PC-3 (cell line): ENCODE measurements at regions not wholly inside any gene's neighbourhood (a gene's known extent, or its start where the extent isn't known, plus 50 kb on each side); places are given as distances from the start of the nearest gene placed in this dataset.

Experiments
- ATAC-seq: fragments of 200-7000 bp; cut with Tn5 transposase; 2 replicates; pipeline ENCODE4 v1.9.1; 2020; ENCODE audit warnings: mild to moderate bottlenecking, moderate library complexity
- BruUV-seq: library from RNA; stranded (reverse); fragments of 400-500 nt; replicated peaks from 2 replicates; lab custom pipeline; 2021; lab: Mats Ljungman, UMichigan
- CTCF ChIA-PET: fragments of 300-600 bp; sonication (Branson Sonifier 250); formaldehyde crosslinking; loops from one replicate; lab custom pipeline; 2022; ENCODE audit warnings: antibody characterized with exemption; lab: Charles Lee
- POLR2A ChIA-PET: fragments of 300-600 bp; sonication (Branson Sonifier 250); formaldehyde crosslinking; loops from one replicate; lab custom pipeline; 2022; ENCODE audit warnings: antibody characterized with exemption; ENCODE audit not compliant: unreplicated experiment; lab: Charles Lee
- DNase-seq: peaks from one replicate; pipeline ENCODE4 v3.0.0-alpha.2; 2015
- H2AFZ ChIP-seq: fragments of 300-600 bp; sonication (generic); 2 replicates; pipeline ENCODE4 v1.6.0; 2016; ENCODE audit warnings: antibody characterized with exemption, low read length
- H3F3A ChIP-seq: fragments of 300-600 bp; sonication (generic); one replicate; pipeline ENCODE4 v1.6.0; 2017; ENCODE audit warnings: antibody characterized with exemption, low read length, control low read depth, mild to moderate bottlenecking; ENCODE audit not compliant: unreplicated experiment
- H3K27ac ChIP-seq: fragments of 300-600 bp; sonication (generic); 2 replicates; pipeline ENCODE4 v1.5.1; 2016; ENCODE audit warnings: mild to moderate bottlenecking, low read length
- H3K27me3 ChIP-seq: fragments of 300-600 bp; sonication (generic); 2 replicates; pipeline ENCODE4 v1.6.1; 2016; ENCODE audit warnings: low read length, mixed read lengths
- H3K36me3 ChIP-seq: fragments of 300-600 bp; sonication (generic); 2 replicates; pipeline ENCODE4 v1.6.1; 2016; ENCODE audit warnings: low read depth, mixed run types, low read length, mixed read lengths
- H3K4me1 ChIP-seq: fragments of 300-600 bp; sonication (generic); 2 replicates; pipeline ENCODE4 v1.5.1; 2016; ENCODE audit warnings: low read length; ENCODE audit not compliant: insufficient read depth
- H3K4me2 ChIP-seq: fragments of 300-600 bp; sonication (generic); 2 replicates; pipeline ENCODE4 v1.6.0; 2016; ENCODE audit warnings: low read length
- H3K4me3 ChIP-seq: fragments of 300-600 bp; sonication (generic); 2 replicates; pipeline ENCODE4 v1.5.1; 2016; ENCODE audit warnings: mild to moderate bottlenecking, low read length, mixed read lengths
- H3K79me2 ChIP-seq: fragments of 300-600 bp; sonication (generic); 2 replicates; pipeline ENCODE4 v1.6.1; 2017; ENCODE audit warnings: low read length, mixed read lengths
- H3K9ac ChIP-seq: fragments of 300-600 bp; sonication (generic); 2 replicates; pipeline ENCODE4 v1.6.0; 2016; ENCODE audit warnings: mild to moderate bottlenecking, low read length
- H3K9me2 ChIP-seq: fragments of 300-600 bp; sonication (generic); replicated peaks from 2 replicates; pipeline ENCODE4 v1.6.1; 2016; ENCODE audit warnings: mixed run types, low read length, mixed read lengths
- H3K9me3 ChIP-seq: fragments of 300-600 bp; sonication (generic); 2 replicates; pipeline ENCODE4 v1.6.1; 2016; ENCODE audit warnings: low read length, mixed read lengths
- H4K20me1 ChIP-seq: fragments of 300-600 bp; sonication (generic); 2 replicates; pipeline ENCODE4 v1.6.1; 2016; ENCODE audit warnings: low read length, mixed read lengths
- CTCF ChIP-seq: fragments of 300-600 bp; sonication (generic); conservative IDR thresholded peaks from 2 replicates; pipeline ENCODE4 v1.5.1; 2017; ENCODE audit warnings: antibody characterized with exemption, low read depth, mild to moderate bottlenecking, low read length
- EZH2 ChIP-seq: fragments of 300-600 bp; sonication (generic); IDR thresholded peaks from one replicate; pipeline ENCODE4 v1.6.1; 2017; ENCODE audit warnings: antibody characterized with exemption, mild to moderate bottlenecking, low read length; ENCODE audit not compliant: unreplicated experiment
- EZH2phosphoT487 ChIP-seq: fragments of 300-600 bp; sonication (generic); IDR thresholded peaks from 2 replicates; pipeline ENCODE4 v1.6.1; 2018; ENCODE audit warnings: mild to moderate bottlenecking, antibody characterized with exemption, low read length, borderline replicate concordance
- intact Hi-C: fragments of 100-400 bp; cut with micrococcal nuclease; formaldehyde crosslinking; loops from 2 replicates; pipeline ENCODE4 v1.9.0; 2023

GRCh38 chr14:83147006-83147405, 1613.4 kb upstream of the SEL1L start:
- TF ChIP-seq EZH2 (no peak), EZH2phosphoT487 (no peak), CTCF (no peak)
- CTCF ChIA-PET = no interaction called here
- Histone ChIP-seq H3K4me1 (no peaks in the 10 kb centered on the region), H4K20me1 (no peaks in the 10 kb centered on the region), H3K4me2 (no peak overlapping the region), H3F3A (no peaks in the 10 kb centered on the region), H3K27me3 (no peaks in the 10 kb centered on the region), H3K79me2 (no peaks in the 10 kb centered on the region), H3K27ac (no peak overlapping the region), H3K9me3 (peaks cover 13% of the 10 kb centered on the region; the same call in 1 of the 2 replicates), H2AFZ (no peak overlapping the region), H3K9me2 (no peaks in the 10 kb centered on the region), H3K9ac (no peak overlapping the region), H3K4me3 (no peak overlapping the region), H3K36me3 (no peaks in the 10 kb centered on the region)
- DNase-seq (no peak), ATAC-seq (no peak)
- intact Hi-C loops = no loop called here
- BruUV-seq = no TSS peak
- POLR2A ChIA-PET = no interaction called here

- POLR2A ChIA-PET = no interaction called here
- no peak for ATAC-seq
- Histone ChIP-seq H3K9ac (no peak overlapping the region), H2AFZ (no peak overlapping the region), H3K4me3 (no peak overlapping the region), H3F3A (no peaks in the 10 kb centered on the region), H3K4me1 (no peaks in the 10 kb centered on the region), H3K27me3 (no peaks in the 10 kb centered on the region), H3K9me3 (peaks cover 8% of the 10 kb centered on the region; the same call in 1 of the 2 replicates), H3K9me2 (no peaks in the 10 kb centered on the region), H3K36me3 (no peaks in the 10 kb centered on the region), H4K20me1 (no peaks in the 10 kb centered on the region), H3K79me2 (no peaks in the 10 kb centered on the region), H3K4me2 (no peak overlapping the region), H3K27ac (no peak overlapping the region)
- intact Hi-C loops = no loop called here
- BruUV-seq = no TSS peak
- TF ChIP-seq CTCF (no peak), EZH2phosphoT487 (no peak), EZH2 (no peak)
- CTCF ChIA-PET = no interaction called here
- no peak for DNase-seq
These were observed 1617.9 kb upstream of the SEL1L start for GRCh38 chr14:83151571-83151970.

- Histone ChIP-seq H3K9ac (no peak overlapping the region), H3K9me2 (no peaks in the 10 kb centered on the region), H3K27ac (no peak overlapping the region), H3K4me2 (no peak overlapping the region), H4K20me1 (no peaks in the 10 kb centered on the region), H3F3A (no peaks in the 10 kb centered on the region), H3K9me3 (peaks cover 8% of the 10 kb centered on the region; the same call in 1 of the 2 replicates), H3K4me1 (no peaks in the 10 kb centered on the region), H3K36me3 (no peaks in the 10 kb centered on the region), H2AFZ (no peak overlapping the region), H3K79me2 (no peaks in the 10 kb centered on the region), H3K27me3 (no peaks in the 10 kb centered on the region), H3K4me3 (no peak overlapping the region)
- no TSS peak for BruUV-seq
- TF ChIP-seq CTCF = no peak
- ATAC-seq (no peak), DNase-seq (no peak)
- intact Hi-C loops = no loop called here
- ChIA-PET CTCF (no interaction called here), POLR2A (no interaction called here)
These were observed 1619.4 kb upstream of the SEL1L start for GRCh38 chr14:83153081-83153480.
